ENCODE measurements at regions not wholly inside any gene's neighbourhood (a gene's known extent, or its start where the extent isn't known, plus 50 kb on each side); places are given as distances from the start of the nearest gene placed in this dataset.

DNA sequence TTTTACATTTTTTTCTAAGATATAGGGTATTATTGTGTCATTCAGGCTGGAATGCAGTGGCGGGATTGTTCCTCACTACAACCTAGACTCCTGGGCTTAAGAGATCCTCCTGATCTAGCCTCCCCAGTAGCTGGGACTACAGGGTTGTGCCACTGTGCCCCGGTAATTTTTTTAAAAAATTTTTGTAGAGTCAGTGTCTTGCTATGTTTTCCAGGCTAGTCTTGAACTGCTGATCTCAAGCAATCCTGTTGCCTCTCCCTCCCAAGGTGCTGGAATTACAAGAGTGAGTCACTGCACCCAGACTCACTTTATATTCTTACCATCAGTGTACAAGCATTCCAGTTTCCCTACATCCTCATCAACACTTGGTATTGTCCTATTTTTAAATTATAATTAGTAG is 156.4 kb upstream of the GYPA start:
- TF ChIP-seq CTCF (IDR thresholded peaks at IDR 0.05) (no peak), POLR2A (IDR thresholded peaks at IDR 0.05) (no peak)

All from body of pancreas (tissue), 4 donors.